Hematopoietic multipotent progenitor cell treated with erythropoietin and hydrocortisone succinate and interleukin-3 and kit ligand, for 4 days (in vitro differentiated cells): ENCODE measurements at regions not wholly inside any gene's neighbourhood (a gene's known extent, or its start where the extent isn't known, plus 50 kb on each side); places are given as distances from the start of the nearest gene placed in this dataset.

Experiments
- DNase-seq: peaks from one replicate; pipeline ENCODE4 v3.0.0-alpha.2; 2015

GRCh38 chr10:59595593-59595992, 114.1 kb downstream of the SLC16A9 start:
- DNase-seq = no peak

- DNase-seq = no peak
These were observed 115.9 kb downstream of the SLC16A9 start for GRCh38 chr10:59593768-59594167.

GRCh38 chr10:59589796-59590195, 119.9 kb downstream of the SLC16A9 start:
- no peak for DNase-seq

- no peak for DNase-seq
These were observed 120.9 kb downstream of the SLC16A9 start for GRCh38 chr10:59588791-59589190.

GRCh38 chr10:59587756-59588140, 121.9 kb downstream of the SLC16A9 start:
- DNase-seq = no peak

GRCh38 chr10:59587083-59587755, 122.4 kb downstream of the SLC16A9 start:
- DNase-seq = no peak

- DNase-seq = no peak
These were observed 123.2 kb downstream of the SLC16A9 start for GRCh38 chr10:59586407-59586891.

GRCh38 chr10:59585046-59585700, 124.5 kb downstream of the SLC16A9 start:
- no peak for DNase-seq

GRCh38 chr10:59582780-59583179, 126.9 kb downstream of the SLC16A9 start:
- no peak for DNase-seq

GRCh38 chr10:59582058-59582457, 127.6 kb downstream of the SLC16A9 start:
- no peak for DNase-seq

- DNase-seq = peak; percentile 42
These were observed 129.4 kb downstream of the SLC16A9 start for GRCh38 chr10:59580026-59580863.

GRCh38 chr10:59578741-59579140, 130.9 kb downstream of the SLC16A9 start:
- DNase-seq = no peak

- DNase-seq = no peak
These were observed 131.7 kb downstream of the SLC16A9 start for GRCh38 chr10:59577984-59578383.

- DNase-seq = no peak
These were observed 134.4 kb downstream of the SLC16A9 start for GRCh38 chr10:59575269-59575668.

GRCh38 chr10:59563531-59563930, 146.1 kb downstream of the SLC16A9 start:
- no peak for DNase-seq

GRCh38 chr10:59562126-59562525, 147.5 kb downstream of the SLC16A9 start:
- DNase-seq = no peak

GRCh38 chr10:59561477-59562121, 148.1 kb downstream of the SLC16A9 start:
- peak; percentile 5 for DNase-seq

GRCh38 chr10:59560990-59561389, 148.7 kb downstream of the SLC16A9 start:
- DNase-seq = no peak

GRCh38 chr10:59560161-59560560, 149.5 kb downstream of the SLC16A9 start:
- DNase-seq = no peak

- DNase-seq = no peak
These were observed 151.6 kb downstream of the SLC16A9 start for GRCh38 chr10:59558066-59558465.

- no peak for DNase-seq
These were observed 152.0 kb downstream of the SLC16A9 start for GRCh38 chr10:59557642-59558041.

GRCh38 chr10:59557052-59557451, 152.6 kb downstream of the SLC16A9 start:
- DNase-seq = no peak
